H1 (cell line): ENCODE measurements at regions not wholly inside any gene's neighbourhood (a gene's known extent, or its start where the extent isn't known, plus 50 kb on each side); places are given as distances from the start of the nearest gene placed in this dataset.

Experiments used
- ATF3 ChIP-seq: IDR thresholded peaks from 2 replicates; pipeline ENCODE4 v1.6.1; 2011; ENCODE audit warnings: low read depth, mild to moderate bottlenecking, low read length; ENCODE audit not compliant: insufficient read depth
- NANOG ChIP-seq: IDR thresholded peaks from 2 replicates; pipeline ENCODE4 v1.6.1; 2011; ENCODE audit warnings: low read length, low read depth, mild to moderate bottlenecking, inconsistent platforms; ENCODE audit not compliant: insufficient read depth, poor library complexity, severe bottlenecking
- NRF1 ChIP-seq: IDR thresholded peaks from 2 replicates; pipeline ENCODE4 v1.6.1; 2011; ENCODE audit warnings: mild to moderate bottlenecking, low read depth, low read length, improper control_type of control experiment
- RFX5 ChIP-seq: IDR thresholded peaks from 2 replicates; pipeline ENCODE4 v1.6.1; 2011; ENCODE audit warnings: low read depth, low read length, improper control_type of control experiment, borderline replicate concordance

GRCh38 chr13:48158290-48158689 is 63.4 kb upstream of the MED4 start (continued):
- TF ChIP-seq NANOG, result no peak
- TF ChIP-seq ATF3, result no peak
- TF ChIP-seq NRF1, result no peak
- TF ChIP-seq RFX5, result no peak
